ENCODE measurements at regions not wholly inside any gene's neighbourhood (a gene's known extent, or its start where the extent isn't known, plus 50 kb on each side); places are given as distances from the start of the nearest gene placed in this dataset.

DNA sequence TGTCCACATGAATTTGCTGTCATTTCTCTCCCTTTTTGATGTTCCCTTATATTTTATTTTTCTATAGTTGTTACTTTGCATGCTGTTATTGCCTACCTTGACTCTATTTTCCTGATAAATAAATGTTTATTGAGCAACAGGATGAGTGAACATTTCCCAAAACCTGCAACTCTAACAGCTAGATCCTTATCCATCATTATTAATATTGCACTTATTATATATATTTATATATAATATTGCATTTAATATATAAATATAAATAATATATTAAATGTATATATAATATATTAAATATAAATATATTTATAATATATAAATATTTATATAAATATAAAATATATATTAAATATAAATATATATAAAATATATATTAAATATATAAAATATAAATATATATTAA is 436.1 kb upstream of the MMADHC start:
- Mint-ChIP-seq H3K27ac (no peak overlapping the region), H3K9me3 (no peaks in the 10 kb centered on the region), H3K4me3 (no peak overlapping the region), H3K4me1 (peaks cover 2 to 3% of the 10 kb centered on the region in 2 experiments; a peak in 2 of 4 replicates), H3K36me3 (ENCODE audit: insufficient read depth in 1 of 3, low read depth in 3 of 3) (no peaks in the 10 kb centered on the region; a peak in 1 of 7 replicates), H3K27me3 (ENCODE audit: low read depth) (no peaks in the 10 kb centered on the region)
- no peaks in the 10 kb centered on the region for H3K23me2 ChIP-seq (ENCODE audit: insufficient read length, low read depth, low read length, poor library complexity, severe bottlenecking)
- no peak overlapping the region for H3K14ac ChIP-seq (ENCODE audit: insufficient read depth, low read length)
- H2AK5ac ChIP-seq (ENCODE audit: insufficient read length, low read length) = no peak overlapping the region
- H3K79me1 ChIP-seq (ENCODE audit: insufficient read depth, low read depth, low read length, poor library complexity, severe bottlenecking) = no peaks in the 10 kb centered on the region
- H4K91ac ChIP-seq (ENCODE audit: insufficient read length, low read depth, low read length) = no peak overlapping the region
- no peaks in the 10 kb centered on the region for H3K27me3 ChIP-seq (ENCODE audit: insufficient read depth, low read length)
- no peaks in the 10 kb centered on the region for H3K9me3 ChIP-seq (ENCODE audit: control insufficient read depth, low read depth, low read length)
- H2BK20ac ChIP-seq (ENCODE audit: low read depth, low read length, poor library complexity, severe bottlenecking) = no peak overlapping the region
- H3K23ac ChIP-seq (ENCODE audit: insufficient read length, low read depth, low read length) = no peak overlapping the region
- DNase-seq = no peak
- no peak overlapping the region for H2BK120ac ChIP-seq (ENCODE audit: low read depth, low read length, poor library complexity, severe bottlenecking)
- H3K79me2 ChIP-seq (ENCODE audit: insufficient read depth, low read length) = no peaks in the 10 kb centered on the region
- no peak overlapping the region for H3K4ac ChIP-seq (ENCODE audit: low read depth, low read length)
- no peak overlapping the region for H3T11ph ChIP-seq (ENCODE audit: low read length)
- no peak overlapping the region for H4K8ac ChIP-seq (replicated peaks; ENCODE audit: insufficient read length, low read depth, low read length)
- no peak overlapping the region for H4K5ac ChIP-seq (ENCODE audit: insufficient read length, low read depth, low read length)
- H3K4me2 ChIP-seq (ENCODE audit: insufficient read depth, insufficient read length, low read length) = no peak overlapping the region
- H4K20me1 ChIP-seq (ENCODE audit: control insufficient read depth, insufficient read depth, insufficient read length) = no peaks in the 10 kb centered on the region
- H2AFZ ChIP-seq (ENCODE audit: low read length) = no peak overlapping the region
- no peaks in the 10 kb centered on the region; the same call in 1 of the 2 replicates for H3K4me1 ChIP-seq (ENCODE audit: insufficient read depth, low read length)
- H2BK15ac ChIP-seq (ENCODE audit: low read depth, low read length) = no peak overlapping the region
- TF ChIP-seq, protein P1, sequence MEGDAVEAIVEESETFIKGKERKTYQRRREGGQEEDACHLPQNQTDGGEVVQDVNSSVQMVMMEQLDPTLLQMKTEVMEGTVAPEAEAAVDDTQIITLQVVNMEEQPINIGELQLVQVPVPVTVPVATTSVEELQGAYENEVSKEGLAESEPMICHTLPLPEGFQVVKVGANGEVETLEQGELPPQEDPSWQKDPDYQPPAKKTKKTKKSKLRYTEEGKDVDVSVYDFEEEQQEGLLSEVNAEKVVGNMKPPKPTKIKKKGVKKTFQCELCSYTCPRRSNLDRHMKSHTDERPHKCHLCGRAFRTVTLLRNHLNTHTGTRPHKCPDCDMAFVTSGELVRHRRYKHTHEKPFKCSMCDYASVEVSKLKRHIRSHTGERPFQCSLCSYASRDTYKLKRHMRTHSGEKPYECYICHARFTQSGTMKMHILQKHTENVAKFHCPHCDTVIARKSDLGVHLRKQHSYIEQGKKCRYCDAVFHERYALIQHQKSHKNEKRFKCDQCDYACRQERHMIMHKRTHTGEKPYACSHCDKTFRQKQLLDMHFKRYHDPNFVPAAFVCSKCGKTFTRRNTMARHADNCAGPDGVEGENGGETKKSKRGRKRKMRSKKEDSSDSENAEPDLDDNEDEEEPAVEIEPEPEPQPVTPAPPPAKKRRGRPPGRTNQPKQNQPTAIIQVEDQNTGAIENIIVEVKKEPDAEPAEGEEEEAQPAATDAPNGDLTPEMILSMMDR (conservative IDR thresholded peaks at IDR 0.05) = no peak
- no peak overlapping the region for H3K56ac ChIP-seq (ENCODE audit: insufficient read length, low read depth, low read length)
- H3K9ac ChIP-seq (ENCODE audit: extremely low read depth, insufficient read length, low read length) = no peak overlapping the region
- H2BK12ac ChIP-seq (ENCODE audit: insufficient read length, low read depth, low read length) = no peak overlapping the region
- no peak overlapping the region for H3K27ac ChIP-seq (ENCODE audit: insufficient read length, low read depth, low read length)
- H3K18ac ChIP-seq (ENCODE audit: insufficient read length, low read depth, low read length) = no peak overlapping the region
- H2BK5ac ChIP-seq (ENCODE audit: insufficient read length, low read length) = no peak overlapping the region
